NCI-H2029 treated with DMSO at 0.1 percent for 48 hours (cell line): ENCODE measurements at regions not wholly inside any gene's neighbourhood (a gene's known extent, or its start where the extent isn't known, plus 50 kb on each side); places are given as distances from the start of the nearest gene placed in this dataset.
"Not testable (repeated sequence)": the region's sequence is repeated elsewhere in the genome, so short reads cannot be mapped to it uniquely, and the experiment has no call there.

Experiments used
- DNase-seq: peaks from one replicate; lab custom pipeline; 2025; lab: John Stamatoyannopoulos, UW

GRCh38 chr4:111268769-111269414, 646.0 kb upstream of the PITX2 start:
- no peak for DNase-seq

DNA sequence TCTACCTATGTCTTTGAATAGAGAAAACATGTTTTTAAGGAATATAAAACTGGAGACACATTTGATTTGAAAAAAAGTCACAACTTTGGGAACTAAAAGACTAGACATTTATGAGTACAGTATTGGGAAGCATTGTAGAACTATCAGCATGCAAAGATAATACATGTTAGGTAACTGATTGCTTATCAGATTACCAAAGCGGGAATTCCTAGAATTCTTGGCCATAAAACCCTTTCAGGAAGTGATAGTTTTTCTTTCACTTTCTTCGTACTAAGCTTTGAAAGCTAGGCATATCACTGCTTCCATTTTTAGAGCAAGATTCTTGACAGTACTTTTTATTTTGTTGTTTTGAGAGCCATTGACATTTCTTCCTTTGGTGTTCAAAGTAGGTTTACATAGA, 646.6 kb upstream of the PITX2 start:
- no peak for DNase-seq

- no peak for DNase-seq
These were observed 651.2 kb upstream of the PITX2 start for GRCh38 chr4:111274060-111274459.

DNA sequence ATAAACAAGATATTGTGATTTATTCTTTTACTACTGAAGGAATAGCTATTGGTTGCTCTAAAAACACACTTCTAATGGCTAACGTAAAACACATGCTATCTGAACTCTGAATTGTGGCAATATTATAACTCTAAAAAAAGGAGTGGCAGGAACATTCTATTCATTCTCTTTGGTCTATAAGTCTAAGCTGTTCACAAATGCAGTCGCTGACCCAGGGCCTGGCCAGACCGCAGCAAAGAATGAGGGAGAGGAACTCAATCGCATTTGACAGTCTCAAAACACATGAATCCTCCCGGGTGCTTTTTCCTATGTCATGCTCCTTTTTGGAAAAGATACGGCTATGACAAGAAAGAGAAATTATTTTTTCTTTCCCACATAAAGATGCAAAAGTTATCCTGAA, 651.6 kb upstream of the PITX2 start:
- DNase-seq: no peak

GRCh38 chr4:111281219-111281618, 658.3 kb upstream of the PITX2 start:
- no peak for DNase-seq

GRCh38 chr4:111282035-111282434, 659.2 kb upstream of the PITX2 start:
- DNase-seq: no peak

- no peak for DNase-seq
These were observed 660.3 kb upstream of the PITX2 start for GRCh38 chr4:111283066-111283677.

GRCh38 chr4:111296466-111296865, 673.6 kb upstream of the PITX2 start:
- DNase-seq: no peak

DNA sequence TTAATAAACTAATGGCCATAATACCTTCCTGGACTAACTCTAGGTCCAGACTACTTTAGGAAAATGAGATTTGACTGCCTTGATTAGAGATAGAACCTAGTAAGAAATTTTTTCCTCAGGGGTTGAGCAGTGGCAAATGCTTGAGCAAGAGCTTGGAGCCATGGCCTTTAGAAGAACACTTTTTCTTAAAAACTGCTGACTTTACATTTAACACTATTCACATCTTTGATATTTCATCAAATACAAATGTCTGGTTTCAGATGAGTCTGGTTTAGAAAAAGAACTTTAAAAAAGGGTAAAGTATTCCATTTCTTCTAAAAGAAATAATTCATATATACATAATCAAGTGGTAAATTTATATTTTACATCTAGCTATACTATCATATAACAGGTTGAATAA, 680.9 kb upstream of the PITX2 start:
- DNase-seq: no peak

DNA sequence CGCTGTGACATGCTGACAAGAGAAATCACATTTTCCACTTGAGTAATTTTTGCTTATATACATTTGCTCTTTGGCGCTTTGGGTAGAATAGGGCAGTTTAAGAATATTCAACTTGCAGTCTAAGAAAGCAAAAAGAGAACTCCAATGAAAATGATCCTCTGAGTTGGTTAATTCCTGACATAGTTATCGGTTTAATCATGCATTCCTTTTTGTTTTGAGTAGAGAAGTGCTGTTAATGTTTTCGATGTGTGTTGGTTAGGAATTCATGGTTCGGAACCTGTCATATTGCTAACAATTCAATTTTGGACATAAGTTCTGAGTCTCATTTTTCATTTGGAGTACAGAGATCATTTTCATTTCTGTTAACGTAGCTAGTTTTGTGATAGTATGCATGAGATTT, 700.6 kb upstream of the PITX2 start:
- no peak for DNase-seq

DNA sequence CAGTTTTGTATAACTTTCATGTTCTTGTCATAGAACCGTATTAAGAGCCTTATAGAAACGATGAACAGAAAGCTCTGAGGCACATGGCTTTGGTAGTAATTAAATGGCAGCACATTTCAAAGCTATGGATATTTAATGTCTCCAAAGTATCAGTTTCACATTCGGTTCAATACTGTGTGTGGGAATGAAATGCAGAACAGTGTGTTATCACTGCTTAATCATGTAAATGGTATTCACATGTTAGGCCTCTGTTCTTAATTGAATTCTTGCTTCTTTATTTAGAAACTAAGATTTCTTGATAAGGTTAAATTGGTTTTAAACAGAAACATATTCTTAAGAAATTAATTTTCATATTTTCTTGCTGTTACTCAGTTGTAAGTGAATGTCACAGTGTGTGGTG, 701.0 kb upstream of the PITX2 start:
- DNase-seq: no peak

DNA sequence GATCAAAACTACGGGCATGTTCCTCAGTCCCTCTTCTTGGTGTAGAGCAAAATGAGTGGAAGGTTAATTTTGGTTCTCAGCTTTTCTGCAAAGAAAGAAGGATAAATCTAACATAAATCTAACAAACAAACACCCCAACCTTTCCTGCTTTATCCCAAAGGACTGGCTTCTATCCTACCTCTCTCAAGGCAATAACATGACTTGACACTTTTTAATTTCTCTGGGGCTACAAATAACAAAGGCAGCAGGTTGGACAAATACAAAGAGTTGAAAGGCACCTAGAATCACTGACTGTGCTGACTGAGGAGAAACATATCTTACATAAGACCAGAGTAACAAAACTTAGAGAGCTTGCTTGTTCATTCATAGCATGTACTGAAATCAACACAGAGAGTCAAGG, 703.6 kb upstream of the PITX2 start:
- no peak for DNase-seq

DNA sequence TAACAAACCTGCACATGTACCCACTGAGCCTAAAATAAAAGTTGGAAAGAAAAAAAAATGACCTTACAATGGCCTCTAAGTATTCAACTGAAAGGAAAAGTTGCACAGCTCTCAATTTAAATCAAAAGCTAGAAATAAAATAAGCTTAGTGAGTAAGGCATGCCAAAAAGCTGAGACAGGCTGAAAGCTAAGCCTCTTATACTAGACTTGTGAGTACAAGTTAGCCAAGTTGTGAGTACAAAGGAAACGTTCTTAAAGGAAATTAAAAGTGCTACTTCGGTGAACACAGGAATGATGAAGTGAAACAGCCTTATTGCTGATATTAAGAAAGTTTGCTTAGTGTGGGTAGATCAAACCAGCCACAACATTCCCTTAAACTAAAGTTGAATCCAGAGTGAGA, 707.9 kb upstream of the PITX2 start:
- DNase-seq: no peak

DNA sequence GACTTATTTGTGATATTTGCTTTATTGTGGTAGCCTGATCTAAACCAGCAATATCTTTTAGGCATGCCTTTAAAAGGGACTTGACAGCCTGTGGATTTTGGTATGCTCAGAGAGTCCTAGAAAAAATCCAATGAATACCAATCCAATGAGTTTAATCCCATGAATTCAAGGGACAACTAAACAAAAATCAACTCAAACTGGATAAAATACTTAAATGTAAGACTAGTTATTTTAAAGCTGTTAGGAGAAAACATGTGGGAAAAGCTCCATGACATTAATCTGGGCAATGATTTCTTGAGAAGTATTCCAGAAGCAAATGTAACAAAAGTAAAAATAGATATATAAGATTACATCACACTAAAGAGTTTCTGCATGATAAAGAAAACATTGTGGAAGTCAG, 711.5 kb upstream of the PITX2 start:
- DNase-seq: no peak

- not testable (repeated sequence) for DNase-seq
These were observed 714.5 kb upstream of the PITX2 start for GRCh38 chr4:111337186-111337876.

- no peak for DNase-seq
These were observed 736.7 kb upstream of the PITX2 start for GRCh38 chr4:111359602-111360001.

- DNase-seq: no peak
These were observed 738.0 kb upstream of the PITX2 start for GRCh38 chr4:111360906-111361305.

- DNase-seq: no peak
These were observed 740.1 kb upstream of the PITX2 start for GRCh38 chr4:111362941-111363361.

DNA sequence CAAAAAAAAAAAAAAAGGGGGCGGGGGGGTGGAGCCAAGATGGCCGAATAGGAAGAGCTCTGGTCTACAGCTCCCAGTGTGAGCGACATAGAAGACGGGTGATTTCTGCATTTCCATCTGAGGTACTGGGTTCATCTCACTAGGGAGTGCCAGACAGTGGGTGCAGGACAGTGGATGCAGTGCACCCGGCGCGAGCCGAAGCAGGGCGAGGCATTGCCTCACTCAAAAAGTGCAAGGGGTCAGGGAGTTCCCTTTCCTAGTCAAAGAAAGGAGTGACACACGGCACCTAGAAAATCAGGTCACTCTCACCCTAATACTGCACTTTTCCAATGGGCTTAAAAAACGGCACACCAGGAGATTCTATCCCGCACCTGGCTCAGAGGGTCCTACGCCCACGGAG, 755.0 kb upstream of the PITX2 start:
- not testable (repeated sequence) for DNase-seq

- DNase-seq: no peak
These were observed 756.7 kb upstream of the FAM241A start for GRCh38 chr4:111388561-111388960.

DNA sequence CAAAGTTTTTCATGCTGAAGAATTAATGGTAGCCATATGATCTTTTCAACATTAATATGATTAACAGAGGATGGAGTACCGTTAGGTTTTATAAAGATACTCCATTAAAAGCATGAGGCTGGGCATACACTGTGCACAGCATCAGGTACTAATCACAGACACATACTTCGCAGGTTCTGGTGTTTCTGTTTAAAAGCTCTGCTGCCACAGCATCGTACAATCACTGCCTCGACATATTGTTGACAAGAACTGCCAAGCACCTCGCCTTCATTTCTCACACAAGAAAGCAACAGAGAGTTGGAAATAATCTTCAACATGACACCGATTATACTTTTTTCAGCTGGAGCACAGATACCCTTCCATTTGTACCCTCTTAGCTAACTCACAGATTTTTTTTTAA, 753.4 kb upstream of the FAM241A start:
- no peak for DNase-seq

DNA sequence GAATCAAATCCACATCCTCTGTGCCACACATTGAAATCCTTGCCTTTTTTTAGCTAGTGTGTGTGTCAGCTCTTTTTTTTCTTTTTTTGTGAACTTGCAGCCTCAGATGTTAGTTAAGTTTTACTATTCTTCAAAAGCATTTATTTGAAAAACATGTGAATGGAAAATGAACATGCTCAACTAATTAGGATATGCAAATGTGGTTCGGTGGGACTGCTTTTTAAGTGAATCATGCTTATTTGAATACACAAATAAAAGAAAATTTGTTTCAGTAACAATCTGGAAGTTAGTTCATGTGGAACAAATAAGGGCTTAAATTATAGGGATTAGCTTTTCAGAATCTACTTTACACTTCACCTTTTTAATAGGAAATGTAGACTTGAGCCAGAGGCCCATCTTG, 751.5 kb upstream of the FAM241A start:
- no peak for DNase-seq

DNA sequence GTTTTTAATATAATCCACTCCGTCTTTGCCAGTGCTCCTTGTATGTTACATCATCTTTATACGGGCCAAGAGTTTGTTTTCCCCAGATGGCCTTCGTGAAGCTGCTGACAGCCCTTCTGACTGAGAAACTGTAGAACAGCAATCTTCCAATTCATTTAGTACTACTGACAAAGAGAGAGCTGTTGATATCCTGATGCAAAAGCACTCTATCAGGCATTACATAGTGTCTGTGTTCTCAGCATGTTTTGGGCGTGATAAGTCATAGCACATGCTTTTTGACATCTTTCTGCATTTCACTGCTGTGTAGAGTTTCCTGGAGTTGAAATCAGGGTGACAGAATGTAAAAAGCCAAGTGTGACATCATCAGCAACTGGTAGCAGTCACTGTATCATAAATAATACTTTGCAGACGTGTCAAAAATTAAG, 746.3 kb upstream of the FAM241A start:
- DNase-seq: no peak

DNA sequence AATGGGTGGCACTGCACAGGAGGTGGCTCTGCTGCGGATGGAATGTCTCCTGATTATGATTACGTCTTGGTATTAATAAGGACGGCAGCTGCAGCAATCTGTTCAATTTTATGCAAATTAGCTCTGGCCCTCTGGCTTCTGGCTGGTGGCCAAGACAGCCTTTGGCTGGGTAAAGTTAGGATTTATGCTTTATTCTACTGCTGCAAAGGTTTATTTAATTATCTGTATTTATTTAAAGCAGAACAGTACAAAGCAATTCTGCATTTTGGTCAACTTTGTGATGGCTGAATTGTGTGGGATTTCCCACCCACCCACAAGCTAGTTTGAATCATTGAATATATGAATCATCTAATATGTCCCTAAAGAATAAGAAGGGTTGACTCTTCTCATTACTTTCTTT, 745.6 kb upstream of the FAM241A start:
- no peak for DNase-seq
